AG09309 (cell line): ENCODE measurements at regions not wholly inside any gene's neighbourhood (a gene's known extent, or its start where the extent isn't known, plus 50 kb on each side); places are given as distances from the start of the nearest gene placed in this dataset.
A peak's percentile ranks its signal among the peaks of the same experiment; 100 is the strongest.

Experiments
- DNase-seq: peaks from one replicate; pipeline ENCODE4 v3.0.0-alpha.2; 2010; ENCODE audit warnings: low read depth
- H3K4me3 ChIP-seq: 2 replicates; pipeline ENCODE4 v1.5.1; 2011; ENCODE audit warnings: mild to moderate bottlenecking, low read depth, low read length, moderate library complexity; ENCODE audit not compliant: control insufficient read depth
- CTCF ChIP-seq: IDR thresholded peaks from 2 replicates; pipeline ENCODE4 v1.5.1; 2011; ENCODE audit warnings: mild to moderate bottlenecking, low read depth, low read length, inconsistent platforms; ENCODE audit not compliant: insufficient read depth, control insufficient read depth; ENCODE audit errors: missing control alignments

- no peak overlapping the region for H3K4me3 ChIP-seq
- no peak for DNase-seq
- no peak for TF ChIP-seq CTCF
These were observed 354.1 kb upstream of the C1orf87 start for GRCh38 chr1:60427701-60428100.

GRCh38 chr1:60427194-60427593, 353.6 kb upstream of the C1orf87 start:
- TF ChIP-seq CTCF, result no peak
- no peak for DNase-seq

GRCh38 chr1:60425528-60425927, 352.0 kb upstream of the C1orf87 start:
- no peak for DNase-seq
- TF ChIP-seq CTCF, result peak; percentile 5
- H3K4me3 ChIP-seq, result no peak overlapping the region

More at GRCh38 chr1:60427194-60427593, 353.6 kb upstream of the C1orf87 start:
- no peak overlapping the region for H3K4me3 ChIP-seq

GRCh38 chr1:60423146-60423780, 349.7 kb upstream of the C1orf87 start:
- no peak for TF ChIP-seq CTCF
- no peak overlapping the region for H3K4me3 ChIP-seq
- DNase-seq, result no peak

GRCh38 chr1:60421965-60422364, 348.4 kb upstream of the C1orf87 start:
- H3K4me3 ChIP-seq, result no peak overlapping the region
- TF ChIP-seq CTCF, result no peak
- no peak for DNase-seq

- TF ChIP-seq CTCF, result no peak
- H3K4me3 ChIP-seq, result no peak overlapping the region
- no peak for DNase-seq
These were observed 345.5 kb upstream of the C1orf87 start for GRCh38 chr1:60419023-60419422.

- no peak for DNase-seq
- TF ChIP-seq CTCF, result no peak
- H3K4me3 ChIP-seq, result no peak overlapping the region
These were observed 342.1 kb upstream of the C1orf87 start for GRCh38 chr1:60415696-60416095.
